Vagina (tissue), 2 donors: ENCODE measurements at regions not wholly inside any gene's neighbourhood (a gene's known extent, or its start where the extent isn't known, plus 50 kb on each side); places are given as distances from the start of the nearest gene placed in this dataset.

Experiments
- CTCF ChIP-seq, 3 experiments: fragments of 450-650 bp in 2 of 3; fragments of 200-600 bp in 1 of 3; sonication (generic) in 1 of 3; IDR thresholded peaks; one replicate each; pipeline ENCODE4 v1.5.1; 2017 to 2019; ENCODE audit warnings: antibody characterized with exemption in 3 of 3, mild to moderate bottlenecking in 2 of 3, moderate library complexity in 2 of 3
- POLR2A ChIP-seq, 2 donors: fragments of 450-650 bp; IDR thresholded peaks; one replicate each; pipeline ENCODE4 v1.6.1; 2017; ENCODE audit warnings: antibody characterized with exemption in 2 of 2, mild to moderate bottlenecking in 2 of 2, moderate library complexity in 2 of 2
- POLR2AphosphoS5 ChIP-seq, 2 donors: sonication (generic); formaldehyde crosslinking; IDR thresholded peaks; one replicate each; pipeline ENCODE4 v1.9.0; 2017; ENCODE audit warnings: antibody characterized with exemption in 2 of 2, mild to moderate bottlenecking in 2 of 2, low read depth in 1 of 2; ENCODE audit not compliant: insufficient read depth in 1 of 2

- TF ChIP-seq CTCF (IDR thresholded peaks at IDR 0.05) (no peak), POLR2AphosphoS5 (IDR thresholded peaks at IDR 0.05; ENCODE audit: insufficient read depth in 1 of 2, low read depth in 1 of 2) (no peak), POLR2A (IDR thresholded peaks at IDR 0.05) (no peak)
Observed at GRCh38 chr1:82121421-82121820, 320.7 kb downstream of the ADGRL2 start.
